Activated naive CD4-positive, alpha-beta T cell treated with anti-CD3 and anti-CD28 coated beads, Interleukin-2, amount 50 U/mL, for 72 hours (primary cell): ENCODE measurements at regions not wholly inside any gene's neighbourhood (a gene's known extent, or its start where the extent isn't known, plus 50 kb on each side); places are given as distances from the start of the nearest gene placed in this dataset.
"Not testable (repeated sequence)": the region's sequence is repeated elsewhere in the genome, so short reads cannot be mapped to it uniquely, and the experiment has no call there.

Experiments
- ATAC-seq, 2 donors: fragments of 150-1000 bp; cut with Tn5 transposase; 2 replicates each; pipeline ENCODE4 v1.10.0; 2021; ENCODE audit warnings: mild to moderate bottlenecking in 2 of 2, moderate library complexity in 2 of 2
- DNase-seq, 2 donors: peaks; one replicate each; pipeline ENCODE4 v3.0.0; 2021 to 2022; ENCODE audit warnings: low spot score in 2 of 2
- H3K27ac Mint-ChIP-seq, 2 donors: one replicate each; pipeline ENCODE4 v1.8.0; 2022; ENCODE audit warnings: mild to moderate bottlenecking in 2 of 2, mixed read lengths in 2 of 2
- H3K36me3 Mint-ChIP-seq, 2 donors: one replicate each; pipeline ENCODE4 v1.8.0; 2022; ENCODE audit warnings: mixed read lengths in 2 of 2
- H3K9me3 Mint-ChIP-seq, 2 donors: one replicate each; pipeline ENCODE4 v1.8.0; 2022; ENCODE audit warnings: mixed read lengths in 2 of 2

DNA sequence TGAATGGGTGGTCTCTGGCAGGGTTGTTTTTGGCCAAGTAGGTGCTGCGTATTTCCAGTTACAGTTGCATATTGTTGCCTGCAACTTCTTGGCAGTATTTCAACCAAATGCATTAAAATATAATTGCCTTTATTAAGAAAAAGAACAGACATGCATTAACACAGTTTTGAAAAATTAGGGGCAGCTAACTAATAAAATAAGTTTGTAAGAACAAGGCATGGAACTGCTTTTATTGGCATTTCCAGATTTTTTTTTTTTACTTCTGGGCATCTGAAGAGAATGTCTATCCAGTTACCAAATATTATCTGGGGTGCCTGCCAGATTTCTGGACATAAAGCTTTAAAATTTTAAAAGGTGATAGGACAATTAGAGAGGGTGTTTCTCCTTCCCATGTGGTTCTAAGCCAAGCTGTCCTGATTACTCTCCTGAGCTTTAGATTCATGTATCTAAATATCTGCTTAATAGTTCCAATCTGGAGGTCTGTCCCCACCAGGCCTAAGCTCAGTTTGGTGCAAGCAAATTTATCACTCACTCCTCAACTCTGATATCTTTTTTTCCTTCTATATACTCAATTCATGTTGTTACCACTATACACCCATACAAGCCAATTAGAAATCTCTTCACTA, 553.3 kb upstream of the USP24 start:
- Mint-ChIP-seq H3K9me3 (peaks cover 5 to 7% of the 10 kb centered on the region in 2 donors), H3K27ac (no peak overlapping the region), H3K36me3 (no peaks in the 10 kb centered on the region)
- ATAC-seq (no peak), DNase-seq (no peak)

- Mint-ChIP-seq H3K27ac (no peak overlapping the region), H3K36me3 (no peaks in the 10 kb centered on the region), H3K9me3 (peaks cover 10% of the 10 kb centered on the region in 2 donors)
- DNase-seq (no peak), ATAC-seq (no peak)
Measured at GRCh38 chr1:55767171-55767570, 552.0 kb upstream of the USP24 start.

GRCh38 chr1:55765505-55765904, 550.3 kb upstream of the USP24 start:
- H3K27ac Mint-ChIP-seq, H3K36me3 Mint-ChIP-seq, DNase-seq, ATAC-seq: not testable (repeated sequence)
- H3K9me3 Mint-ChIP-seq = peaks cover 10 to 15% of the 10 kb centered on the region in 2 donors

GRCh38 chr1:55751776-55752175, 536.6 kb upstream of the USP24 start:
- peaks cover 0 to under 1% of the 10 kb centered on the region in 2 donors for H3K36me3 Mint-ChIP-seq
- ATAC-seq (no peak), DNase-seq (no peak)
- no peaks in the 10 kb centered on the region for H3K9me3 Mint-ChIP-seq
- H3K27ac Mint-ChIP-seq = no peak overlapping the region

DNA sequence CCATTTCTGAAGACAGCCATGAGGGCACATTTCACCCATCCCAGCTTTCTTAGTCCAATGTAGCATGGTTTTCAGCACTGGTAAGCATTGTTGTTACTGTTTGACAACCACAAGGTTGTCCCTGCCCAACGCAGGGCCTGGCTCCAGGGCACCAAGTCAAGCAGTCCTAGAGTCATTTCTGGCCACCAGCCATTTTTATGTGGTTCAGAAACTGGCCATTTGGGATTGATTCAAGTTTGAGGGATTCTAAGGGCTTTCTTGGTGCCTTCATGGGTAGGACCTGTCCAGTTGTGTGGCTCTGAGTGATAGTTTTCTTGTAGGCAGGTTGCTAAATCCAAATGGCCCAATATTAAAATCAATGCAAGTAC, 535.4 kb upstream of the USP24 start:
- DNase-seq = no peak
- peaks cover 0 to 4% of the 10 kb centered on the region in 2 donors for H3K9me3 Mint-ChIP-seq
- no peak overlapping the region for H3K27ac Mint-ChIP-seq
- H3K36me3 Mint-ChIP-seq = peaks cover 0 to 6% of the 10 kb centered on the region in 2 donors
- ATAC-seq = no peak

DNA sequence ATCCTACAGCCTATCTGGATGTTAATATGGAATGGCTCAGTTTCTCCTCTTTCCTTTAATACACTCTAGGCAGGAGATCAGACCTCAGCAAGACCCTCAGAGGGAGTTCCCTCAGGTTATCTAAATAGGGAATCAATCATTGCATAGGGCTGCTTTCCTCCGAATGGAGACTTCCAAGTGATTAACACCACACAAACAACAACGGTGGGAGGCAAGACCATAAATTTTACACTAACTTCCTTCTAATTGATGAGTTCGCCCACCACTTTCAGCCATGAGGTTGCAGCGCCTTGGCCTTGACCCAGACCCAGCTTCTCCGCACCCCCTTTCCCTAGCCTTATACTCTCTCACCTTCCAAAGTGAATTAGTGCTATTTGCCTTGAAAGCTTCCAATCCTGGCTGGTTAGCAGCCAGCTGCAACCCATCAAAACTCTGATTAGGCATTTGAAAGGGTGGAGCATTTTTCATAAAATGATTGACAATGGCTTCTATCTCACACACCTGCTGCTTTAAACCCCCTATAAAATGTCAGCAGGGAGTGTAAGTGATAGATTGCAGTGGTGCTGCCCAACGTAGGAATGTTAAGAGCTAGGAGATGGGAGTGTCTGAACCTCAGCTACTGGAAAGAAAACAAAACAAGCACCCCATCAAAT, 534.9 kb upstream of the USP24 start:
- Mint-ChIP-seq H3K36me3 (peaks cover 0 to 6% of the 10 kb centered on the region in 2 donors), H3K27ac (no peak overlapping the region), H3K9me3 (peaks cover 0 to 4% of the 10 kb centered on the region in 2 donors)
- no peak for DNase-seq
- ATAC-seq = no peak

- Mint-ChIP-seq H3K27ac (no peak overlapping the region), H3K36me3 (peaks cover 0 to 6% of the 10 kb centered on the region in 2 donors), H3K9me3 (peaks cover 0 to 4% of the 10 kb centered on the region in 2 donors)
- ATAC-seq (no peak), DNase-seq (no peak)
Measured at GRCh38 chr1:55747408-55747841, 532.3 kb upstream of the USP24 start.

- ATAC-seq = no peak
Measured at GRCh38 chr1:55746710-55747109, 531.5 kb upstream of the USP24 start.

GRCh38 chr1:55741516-55741915, 526.4 kb upstream of the USP24 start:
- DNase-seq (no peak), ATAC-seq (no peak)
- H3K9me3 Mint-ChIP-seq = peaks cover 12 to 13% of the 10 kb centered on the region in 2 donors
- no peak overlapping the region for H3K27ac Mint-ChIP-seq
- H3K36me3 Mint-ChIP-seq = peaks cover 0 to 3% of the 10 kb centered on the region in 2 donors

More at GRCh38 chr1:55746710-55747109, 531.5 kb upstream of the USP24 start:
- Mint-ChIP-seq H3K27ac (no peak overlapping the region), H3K36me3 (peaks cover 0 to 6% of the 10 kb centered on the region in 2 donors), H3K9me3 (peaks cover 0 to 4% of the 10 kb centered on the region in 2 donors)
- no peak for DNase-seq

DNA sequence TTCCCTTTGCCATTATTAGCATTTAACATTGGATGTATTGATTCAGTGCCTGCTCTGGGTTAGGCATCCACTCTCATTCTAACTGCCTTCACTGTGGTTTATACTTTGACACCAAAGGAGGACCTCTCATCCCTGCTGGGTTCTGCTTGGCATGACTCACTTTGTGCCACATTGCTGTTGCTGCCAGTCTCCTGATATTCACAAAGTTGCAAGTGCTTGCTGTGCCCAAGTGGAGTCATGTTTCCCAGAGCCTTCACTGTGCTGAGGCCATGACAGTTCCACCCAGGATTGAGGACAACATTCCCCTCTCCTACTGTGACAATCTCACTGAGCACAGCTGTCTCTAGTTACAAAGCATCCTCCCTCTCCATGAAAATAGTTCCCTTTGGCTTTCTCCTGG, 519.9 kb upstream of the USP24 start:
- no peaks in the 10 kb centered on the region for H3K36me3 Mint-ChIP-seq
- peaks cover under 1 to 4% of the 10 kb centered on the region in 2 donors for H3K9me3 Mint-ChIP-seq
- DNase-seq = no peak
- H3K27ac Mint-ChIP-seq = no peak overlapping the region
- ATAC-seq = no peak

GRCh38 chr1:55726994-55727393, 511.8 kb upstream of the USP24 start:
- DNase-seq (no peak), ATAC-seq (no peak)
- Mint-ChIP-seq H3K36me3 (no peaks in the 10 kb centered on the region), H3K9me3 (peaks cover 0 to 4% of the 10 kb centered on the region in 2 donors), H3K27ac (no peak overlapping the region)

DNA sequence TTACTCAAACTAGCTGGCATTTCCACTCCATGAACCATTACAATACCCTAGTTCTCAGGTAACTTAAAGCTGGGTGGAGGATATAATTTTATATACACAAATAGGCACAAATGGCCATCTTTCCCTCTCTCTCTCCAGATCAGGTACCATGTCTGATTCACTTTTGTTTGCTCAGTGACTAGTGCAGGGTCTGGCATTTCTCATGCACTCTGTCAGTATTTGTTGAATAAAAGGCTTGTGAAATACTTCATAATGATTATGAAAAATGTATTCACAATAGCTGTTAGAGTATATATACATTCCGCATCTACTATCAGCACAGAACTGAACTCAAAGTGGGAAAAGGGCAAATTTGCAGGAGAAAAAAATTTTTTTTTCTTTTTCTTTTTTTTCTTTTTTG, 510.2 kb upstream of the USP24 start:
- DNase-seq (no peak), ATAC-seq (no peak)
- Mint-ChIP-seq H3K9me3 (peaks cover 0 to 4% of the 10 kb centered on the region in 2 donors), H3K27ac (no peak overlapping the region), H3K36me3 (no peaks in the 10 kb centered on the region)

DNA sequence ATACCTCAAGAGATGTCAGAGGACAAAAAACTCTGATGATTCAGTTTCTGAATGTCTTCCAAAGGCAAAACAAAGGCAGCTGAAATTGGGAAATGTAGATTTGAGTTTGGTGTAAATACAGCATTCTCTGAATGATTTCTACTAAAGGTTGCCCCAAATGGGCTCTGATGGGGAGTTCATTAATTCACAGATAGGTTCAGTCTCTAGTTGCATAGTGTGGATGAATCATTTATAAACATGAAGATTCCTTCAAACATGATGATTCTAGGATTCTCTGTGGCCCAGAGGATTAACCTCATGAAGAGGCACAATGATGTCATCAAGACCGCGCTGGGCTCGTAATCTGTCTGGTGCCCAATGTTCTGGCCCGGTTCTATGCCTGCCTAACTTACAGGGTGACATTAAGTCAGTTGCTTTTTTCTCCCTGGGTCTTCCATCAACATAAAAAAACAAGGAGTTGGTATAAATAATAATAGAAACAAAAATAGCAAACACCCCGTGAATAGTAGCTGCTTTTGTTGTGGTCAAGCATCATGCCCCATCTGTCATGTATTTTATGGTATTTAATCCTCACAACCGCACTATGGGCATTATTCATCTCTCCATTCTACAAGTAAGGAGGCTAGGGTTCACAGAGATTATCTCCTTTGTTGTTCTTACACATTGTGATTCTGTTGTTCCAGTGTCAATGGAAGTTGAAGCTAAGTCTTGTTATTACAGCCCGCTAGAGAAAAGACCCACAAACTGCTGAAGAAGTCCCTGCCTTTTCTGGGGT, 509.6 kb upstream of the USP24 start:
- no peaks in the 10 kb centered on the region for H3K36me3 Mint-ChIP-seq
- no peak overlapping the region for H3K27ac Mint-ChIP-seq
- DNase-seq (no peak), ATAC-seq (no peak)
- H3K9me3 Mint-ChIP-seq = peaks cover 0 to 4% of the 10 kb centered on the region in 2 donors

- peaks cover 0 to 4% of the 10 kb centered on the region in 2 donors for H3K9me3 Mint-ChIP-seq
- no peak for ATAC-seq
- H3K27ac Mint-ChIP-seq = no peak overlapping the region
- no peak for DNase-seq
- no peaks in the 10 kb centered on the region for H3K36me3 Mint-ChIP-seq
Measured at GRCh38 chr1:55723001-55723400, 507.8 kb upstream of the USP24 start.

GRCh38 chr1:55720261-55720660, 505.1 kb upstream of the USP24 start:
- DNase-seq (no peak), ATAC-seq (no peak)
- H3K27ac Mint-ChIP-seq = no peak overlapping the region
- H3K9me3 Mint-ChIP-seq = peaks cover 0 to 4% of the 10 kb centered on the region in 2 donors
- no peaks in the 10 kb centered on the region for H3K36me3 Mint-ChIP-seq

DNA sequence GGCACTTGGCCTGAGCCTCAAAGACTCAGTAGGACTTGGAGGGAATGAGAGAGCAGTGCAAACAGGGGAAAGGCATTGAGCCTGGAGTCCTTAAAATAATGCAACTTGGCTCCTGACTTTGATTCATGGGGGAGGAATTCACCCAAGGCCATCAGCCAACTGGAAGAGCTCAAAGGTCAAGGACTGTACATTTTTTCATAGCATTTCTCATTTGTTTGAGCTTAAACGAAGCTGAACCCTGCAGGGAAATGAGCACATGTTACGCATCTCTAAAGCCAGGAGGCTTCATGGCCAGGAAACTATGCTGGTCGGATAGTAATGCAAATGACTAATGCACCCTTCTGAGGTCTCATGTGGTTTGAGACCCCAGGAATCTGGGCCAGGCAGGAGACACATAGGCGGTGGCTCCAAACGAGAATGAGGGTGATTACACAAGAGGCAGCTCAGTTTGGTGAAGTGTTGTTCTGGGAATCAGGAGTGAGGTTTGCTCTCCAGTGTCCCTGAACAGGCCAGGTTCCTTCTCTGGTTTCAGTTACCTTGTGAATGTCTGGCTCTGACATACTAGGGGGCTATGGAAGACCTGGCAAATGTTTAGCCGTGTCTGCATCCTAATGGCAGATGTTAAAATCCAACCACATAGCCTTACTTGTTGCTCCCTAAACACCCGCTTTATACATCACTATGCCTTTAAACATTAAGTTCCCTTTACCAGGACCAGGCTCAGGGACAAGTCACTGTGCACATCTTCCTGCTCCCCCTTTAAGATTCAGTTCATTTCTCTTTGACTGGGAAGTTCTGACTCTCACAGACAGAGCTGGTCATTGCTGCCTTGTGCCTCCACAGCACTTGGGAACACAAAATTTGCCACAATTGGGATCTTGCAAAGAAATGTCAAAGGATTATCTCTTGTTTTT, 503.9 kb upstream of the USP24 start:
- ATAC-seq (no peak), DNase-seq (no peak)
- Mint-ChIP-seq H3K36me3 (no peaks in the 10 kb centered on the region), H3K27ac (no peak overlapping the region), H3K9me3 (peaks cover 0 to 2% of the 10 kb centered on the region in 2 donors)
